ENCODE measurements at regions not wholly inside any gene's neighbourhood (a gene's known extent, or its start where the extent isn't known, plus 50 kb on each side); places are given as distances from the start of the nearest gene placed in this dataset.

- Histone ChIP-seq H3K36me3 (ENCODE audit: control insufficient read depth in 1 of 2, insufficient read depth in 2 of 2, low read length in 2 of 2) (no peaks in the 10 kb centered on the region), H3K79me2 (ENCODE audit: insufficient read depth, low read length) (no peaks in the 10 kb centered on the region), H3K4me1 (ENCODE audit: control insufficient read depth in 1 of 2, insufficient read depth in 2 of 2, low read length in 2 of 2) (no peaks in the 10 kb centered on the region), H3K27ac (ENCODE audit: low read depth, low read length) (no peak overlapping the region), H3K9ac (ENCODE audit: low read length) (no peak overlapping the region), H4K20me1 (ENCODE audit: insufficient read depth) (no peaks in the 10 kb centered on the region), H3K9me2 (ENCODE audit: insufficient read depth) (no peaks in the 10 kb centered on the region), H3K4me3 (replicated peaks in 1 of 2; ENCODE audit: low read depth in 1 of 2, low read length in 2 of 2) (no peak overlapping the region), H3K4me2 (ENCODE audit: low read length) (no peak overlapping the region), H3K27me3 (ENCODE audit: insufficient read depth, low read length) (no peaks in the 10 kb centered on the region), H3K9me3 (ENCODE audit: control insufficient read depth in 1 of 2, insufficient read depth in 1 of 2, low read depth in 1 of 2, low read length in 2 of 2) (peaks cover 7 to 16% of the 10 kb centered on the region in 2 experiments; a peak in 3 of 4 replicates), H2AFZ (ENCODE audit: low read depth, low read length, poor library complexity, severe bottlenecking) (no peak overlapping the region)
- no peak for DNase-seq (ENCODE audit: low read depth, low spot score)
- ChIA-PET POLR2A (no interaction called here), RAD21 (ENCODE audit: low non-redundant PET in 1 of 2, low total read pairs in 2 of 2, uncharacterized antibody in 2 of 2, unreplicated experiment in 2 of 2) (no interaction called here), CTCF (no interaction called here)
- TF ChIP-seq SRF (IDR thresholded peaks at IDR 0.05; ENCODE audit: low read depth) (no peak), JUND (IDR thresholded peaks at IDR 0.05) (no peak), FOSL1 (IDR thresholded peaks at IDR 0.05; ENCODE audit: low read depth) (no peak), POLR2AphosphoS5 (IDR thresholded peaks at IDR 0.05; ENCODE audit: low read depth, low read length) (no peak), RAD21 (IDR thresholded peaks at IDR 0.05; ENCODE audit: low read depth) (no peak), ATF3 (IDR thresholded peaks at IDR 0.05) (no peak), YY1 (IDR thresholded peaks at IDR 0.05; ENCODE audit: extremely low read depth, insufficient replicate concordance, low read depth, low read length) (no peak), TCF7L2 (IDR thresholded peaks at IDR 0.05; ENCODE audit: borderline replicate concordance, extremely low read depth, insufficient read depth, insufficient read length) (no peak)
- ATAC-seq: no peak
- BruUV-seq (replicated peaks): no TSS peak
- intact Hi-C loops (cut with micrococcal nuclease): no loop called here
Measured at GRCh38 chr3:94873751-94874150, 810.9 kb downstream of the NSUN3 start.

GRCh38 chr3:94875149-94875548, 812.3 kb downstream of the NSUN3 start:
- H3K36me3 ChIP-seq (ENCODE audit: control insufficient read depth in 1 of 2, insufficient read depth in 2 of 2, low read length in 2 of 2): no peaks in the 10 kb centered on the region
- ChIA-PET RAD21 (ENCODE audit: low non-redundant PET in 1 of 2, low total read pairs in 2 of 2, uncharacterized antibody in 2 of 2, unreplicated experiment in 2 of 2) (no interaction called here), CTCF (no interaction called here), POLR2A (no interaction called here)
- H3K4me3 ChIP-seq (replicated peaks in 1 of 2; ENCODE audit: low read depth in 1 of 2, low read length in 2 of 2): no peak overlapping the region
- intact Hi-C loops (cut with micrococcal nuclease): no loop called here
- TF ChIP-seq POLR2AphosphoS5 (IDR thresholded peaks at IDR 0.05; ENCODE audit: low read depth, low read length) (no peak), ZBTB33 (IDR thresholded peaks at IDR 0.05; ENCODE audit: extremely low read depth, insufficient replicate concordance, low read length) (no peak)
- BruUV-seq (replicated peaks): no TSS peak
- no peak overlapping the region for H2AFZ ChIP-seq (ENCODE audit: low read depth, low read length, poor library complexity, severe bottlenecking)
- no peaks in the 10 kb centered on the region for H3K4me1 ChIP-seq (ENCODE audit: control insufficient read depth in 1 of 2, insufficient read depth in 2 of 2, low read length in 2 of 2)
- H3K4me2 ChIP-seq (ENCODE audit: low read length): no peak overlapping the region
- ATAC-seq (no peak), DNase-seq (ENCODE audit: low read depth, low spot score) (no peak)
- H3K79me2 ChIP-seq (ENCODE audit: insufficient read depth, low read length): no peaks in the 10 kb centered on the region
- H3K27me3 ChIP-seq (ENCODE audit: insufficient read depth, low read length): no peaks in the 10 kb centered on the region
- H3K27ac ChIP-seq (ENCODE audit: low read depth, low read length): no peak overlapping the region
- H3K9me2 ChIP-seq (ENCODE audit: insufficient read depth): no peaks in the 10 kb centered on the region
- no peak overlapping the region for H3K9ac ChIP-seq (ENCODE audit: low read length)
- peaks cover 15 to 26% of the 10 kb centered on the region in 2 experiments; a peak in 3 of 4 replicates for H3K9me3 ChIP-seq (ENCODE audit: control insufficient read depth in 1 of 2, insufficient read depth in 1 of 2, low read depth in 1 of 2, low read length in 2 of 2)
- H4K20me1 ChIP-seq (ENCODE audit: insufficient read depth): no peaks in the 10 kb centered on the region
